ENCODE measurements at regions not wholly inside any gene's neighbourhood (a gene's known extent, or its start where the extent isn't known, plus 50 kb on each side); places are given as distances from the start of the nearest gene placed in this dataset.
A peak's percentile ranks its signal among the peaks of the same experiment; 100 is the strongest.
"Not testable (repeated sequence)": the region's sequence is repeated elsewhere in the genome, so short reads cannot be mapped to it uniquely, and the experiment has no call there.

GRCh38 chr10:30704026-30704600 lies 74.6 kb upstream of the LYZL2 start:
- TF ChIP-seq CTCF (IDR thresholded peaks at IDR 0.05; ENCODE audit: borderline replicate concordance, control extremely low read depth, extremely low read depth, insufficient read depth, missing control alignments) = no peak
- no peak for DNase-seq (ENCODE audit: low spot score)
- in situ Hi-C loops (cut with MboI; ENCODE audit: low sequenced_read_pairs, unreplicated experiment) = no loop called here

GRCh38 chr10:30703446-30703845 lies 73.9 kb upstream of the LYZL2 start:
- in situ Hi-C loops (cut with MboI; ENCODE audit: low sequenced_read_pairs, unreplicated experiment); DNase-seq (ENCODE audit: low spot score): not testable (repeated sequence)

- in situ Hi-C loops (cut with MboI; ENCODE audit: low sequenced_read_pairs, unreplicated experiment) = no loop called here
- no peak for TF ChIP-seq CTCF (IDR thresholded peaks at IDR 0.05; ENCODE audit: borderline replicate concordance, control extremely low read depth, extremely low read depth, insufficient read depth, missing control alignments)
- no peak for DNase-seq (ENCODE audit: low spot score)
Measured at GRCh38 chr10:30702860-30703259, 73.3 kb upstream of the LYZL2 start.

GRCh38 chr10:30701451-30702173 lies 72.1 kb upstream of the LYZL2 start:
- in situ Hi-C loops (cut with MboI; ENCODE audit: low sequenced_read_pairs, unreplicated experiment) = no loop called here
- no peak for TF ChIP-seq CTCF (IDR thresholded peaks at IDR 0.05; ENCODE audit: borderline replicate concordance, control extremely low read depth, extremely low read depth, insufficient read depth, missing control alignments)
- DNase-seq (ENCODE audit: low spot score) = peak; percentile 46

GRCh38 chr10:30697806-30698205 lies 68.3 kb upstream of the LYZL2 start:
- in situ Hi-C loops (cut with MboI; ENCODE audit: low sequenced_read_pairs, unreplicated experiment) = no loop called here
- DNase-seq (ENCODE audit: low spot score) = no peak
- TF ChIP-seq CTCF (IDR thresholded peaks at IDR 0.05; ENCODE audit: borderline replicate concordance, control extremely low read depth, extremely low read depth, insufficient read depth, missing control alignments) = no peak

GRCh38 chr10:30697221-30697620 lies 67.7 kb upstream of the LYZL2 start:
- in situ Hi-C loops (cut with MboI; ENCODE audit: low sequenced_read_pairs, unreplicated experiment); DNase-seq (ENCODE audit: low spot score): not testable (repeated sequence)

- in situ Hi-C loops (cut with MboI; ENCODE audit: low sequenced_read_pairs, unreplicated experiment); DNase-seq (ENCODE audit: low spot score): not testable (repeated sequence)
Measured at GRCh38 chr10:30696416-30697185, 67.0 kb upstream of the LYZL2 start.

- DNase-seq (ENCODE audit: low spot score); in situ Hi-C loops (cut with MboI; ENCODE audit: low sequenced_read_pairs, unreplicated experiment): not testable (repeated sequence)
Measured at GRCh38 chr10:30695481-30696236, 66.1 kb upstream of the LYZL2 start.
